Retina (tissue), 1 donor: ENCODE measurements at regions not wholly inside any gene's neighbourhood (a gene's known extent, or its start where the extent isn't known, plus 50 kb on each side); places are given as distances from the start of the nearest gene placed in this dataset.
"Not testable (repeated sequence)": the region's sequence is repeated elsewhere in the genome, so short reads cannot be mapped to it uniquely, and the experiment has no call there.

Experiments
- DNase-seq: peaks from one replicate; pipeline ENCODE4 v3.0.0-alpha.2; 2016

GRCh38 chr15:32342772-32343199, 60.3 kb downstream of the GOLGA8K start:
- peak; percentile 72 for DNase-seq

GRCh38 chr15:32342268-32342667, 60.8 kb downstream of the GOLGA8K start:
- peak; percentile 24 for DNase-seq

GRCh38 chr15:32341530-32341929, 61.6 kb downstream of the GOLGA8K start:
- DNase-seq, result not testable (repeated sequence)

GRCh38 chr15:32336804-32337203, 66.3 kb downstream of the GOLGA8K start:
- DNase-seq, result not testable (repeated sequence)

GRCh38 chr15:32323353-32323752, 79.7 kb downstream of the GOLGA8K start:
- peak; percentile 0 for DNase-seq

- not testable (repeated sequence) for DNase-seq
Measured at GRCh38 chr15:32319247-32319646, 83.8 kb downstream of the GOLGA8K start.

- not testable (repeated sequence) for DNase-seq
Measured at GRCh38 chr15:32316482-32316881, 86.6 kb downstream of the GOLGA8K start.

- DNase-seq, result not testable (repeated sequence)
Measured at GRCh38 chr15:32315079-32315939, 87.8 kb downstream of the GOLGA8K start.

GRCh38 chr15:32313446-32314209, 89.5 kb downstream of the GOLGA8K start:
- peak; percentile 2 for DNase-seq

- DNase-seq, result peak; percentile 1
Measured at GRCh38 chr15:32312721-32313120, 90.4 kb downstream of the GOLGA8K start.

GRCh38 chr15:32307592-32307991, 95.5 kb downstream of the GOLGA8K start:
- DNase-seq, result not testable (repeated sequence)

- peak; percentile 3 for DNase-seq
Measured at GRCh38 chr15:32276200-32276830, 126.8 kb downstream of the GOLGA8K start.

GRCh38 chr15:32253958-32254357, 149.1 kb downstream of the GOLGA8K start:
- DNase-seq, result not testable (repeated sequence)

- not testable (repeated sequence) for DNase-seq
Measured at GRCh38 chr15:32249207-32249606, 153.9 kb downstream of the GOLGA8K start.

- DNase-seq, result not testable (repeated sequence)
Measured at GRCh38 chr15:32243727-32244126, 159.4 kb downstream of the GOLGA8K start.

GRCh38 chr15:32242780-32243528, 160.1 kb downstream of the GOLGA8K start:
- not testable (repeated sequence) for DNase-seq

GRCh38 chr15:32227410-32228114, 175.5 kb downstream of the GOLGA8K start:
- DNase-seq, result not testable (repeated sequence)

GRCh38 chr15:32222716-32223115, 180.4 kb downstream of the GOLGA8K start:
- DNase-seq, result no peak
